ENCODE measurements at regions not wholly inside any gene's neighbourhood (a gene's known extent, or its start where the extent isn't known, plus 50 kb on each side); places are given as distances from the start of the nearest gene placed in this dataset.

DNA sequence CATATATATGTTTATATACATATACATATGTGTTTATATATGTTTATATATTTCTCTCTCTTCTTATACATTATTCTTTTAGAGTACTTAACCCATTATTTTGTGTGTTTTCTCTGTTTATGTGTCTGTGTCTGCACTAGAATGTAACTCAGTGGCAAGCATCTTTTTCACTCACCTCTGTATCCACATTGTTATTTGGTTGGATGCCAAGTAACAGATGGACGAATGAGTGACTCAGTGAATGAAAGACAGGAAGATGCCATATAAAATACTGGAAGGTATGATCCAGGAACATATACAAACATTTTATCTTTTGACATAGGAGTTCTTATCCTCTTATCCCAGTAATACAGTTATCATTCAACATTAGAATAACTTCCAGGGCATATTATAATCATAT is 684.8 kb downstream of the RNF144A start:
- Histone ChIP-seq H3K27me3 (no peaks in the 10 kb centered on the region), H3K4me3 (ENCODE audit: low read depth in 1 of 2, low read length in 1 of 2) (no peak overlapping the region), H3K36me3 (no peaks in the 10 kb centered on the region), H3K4me1 (ENCODE audit: control insufficient read depth in 1 of 2, insufficient read depth in 1 of 2, low read depth in 1 of 2, low read length in 1 of 2) (no peaks in the 10 kb centered on the region), H3K9me3 (no peaks in the 10 kb centered on the region), H3K27ac (no peak overlapping the region)
- TF ChIP-seq, protein P1, sequence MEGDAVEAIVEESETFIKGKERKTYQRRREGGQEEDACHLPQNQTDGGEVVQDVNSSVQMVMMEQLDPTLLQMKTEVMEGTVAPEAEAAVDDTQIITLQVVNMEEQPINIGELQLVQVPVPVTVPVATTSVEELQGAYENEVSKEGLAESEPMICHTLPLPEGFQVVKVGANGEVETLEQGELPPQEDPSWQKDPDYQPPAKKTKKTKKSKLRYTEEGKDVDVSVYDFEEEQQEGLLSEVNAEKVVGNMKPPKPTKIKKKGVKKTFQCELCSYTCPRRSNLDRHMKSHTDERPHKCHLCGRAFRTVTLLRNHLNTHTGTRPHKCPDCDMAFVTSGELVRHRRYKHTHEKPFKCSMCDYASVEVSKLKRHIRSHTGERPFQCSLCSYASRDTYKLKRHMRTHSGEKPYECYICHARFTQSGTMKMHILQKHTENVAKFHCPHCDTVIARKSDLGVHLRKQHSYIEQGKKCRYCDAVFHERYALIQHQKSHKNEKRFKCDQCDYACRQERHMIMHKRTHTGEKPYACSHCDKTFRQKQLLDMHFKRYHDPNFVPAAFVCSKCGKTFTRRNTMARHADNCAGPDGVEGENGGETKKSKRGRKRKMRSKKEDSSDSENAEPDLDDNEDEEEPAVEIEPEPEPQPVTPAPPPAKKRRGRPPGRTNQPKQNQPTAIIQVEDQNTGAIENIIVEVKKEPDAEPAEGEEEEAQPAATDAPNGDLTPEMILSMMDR (IDR thresholded peaks at IDR 0.05), result no peak

DNA sequence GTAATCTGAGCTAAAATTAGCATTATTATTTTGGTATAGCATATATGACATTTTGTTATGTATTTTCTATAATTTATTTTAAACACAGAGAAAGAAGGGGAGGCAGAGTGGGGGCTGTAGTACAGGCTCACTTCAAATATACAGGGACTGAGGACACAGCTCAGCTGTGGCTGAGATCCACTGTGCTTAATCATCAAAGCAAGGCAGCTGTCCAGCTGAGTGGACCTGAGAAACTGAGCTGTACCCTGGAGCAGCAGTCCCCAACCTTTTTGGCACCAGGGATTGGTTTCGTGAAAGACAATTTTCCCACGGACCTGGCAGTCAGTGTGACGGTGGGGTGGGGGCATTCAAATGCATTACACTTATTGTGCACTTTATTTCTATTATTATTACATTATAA is 687.2 kb downstream of the RNF144A start:
- H3K27me3 ChIP-seq, result no peaks in the 10 kb centered on the region
- H3K27ac ChIP-seq, result no peak overlapping the region
- H3K9me3 ChIP-seq, result no peaks in the 10 kb centered on the region
- H3K4me1 ChIP-seq (ENCODE audit: control insufficient read depth in 1 of 2, insufficient read depth in 1 of 2, low read depth in 1 of 2, low read length in 1 of 2), result no peaks in the 10 kb centered on the region
- no peak overlapping the region for H3K4me3 ChIP-seq (ENCODE audit: low read depth in 1 of 2, low read length in 1 of 2)
- TF ChIP-seq, protein P1 (IDR thresholded peaks at IDR 0.05), result no peak
- no peaks in the 10 kb centered on the region for H3K36me3 ChIP-seq

DNA sequence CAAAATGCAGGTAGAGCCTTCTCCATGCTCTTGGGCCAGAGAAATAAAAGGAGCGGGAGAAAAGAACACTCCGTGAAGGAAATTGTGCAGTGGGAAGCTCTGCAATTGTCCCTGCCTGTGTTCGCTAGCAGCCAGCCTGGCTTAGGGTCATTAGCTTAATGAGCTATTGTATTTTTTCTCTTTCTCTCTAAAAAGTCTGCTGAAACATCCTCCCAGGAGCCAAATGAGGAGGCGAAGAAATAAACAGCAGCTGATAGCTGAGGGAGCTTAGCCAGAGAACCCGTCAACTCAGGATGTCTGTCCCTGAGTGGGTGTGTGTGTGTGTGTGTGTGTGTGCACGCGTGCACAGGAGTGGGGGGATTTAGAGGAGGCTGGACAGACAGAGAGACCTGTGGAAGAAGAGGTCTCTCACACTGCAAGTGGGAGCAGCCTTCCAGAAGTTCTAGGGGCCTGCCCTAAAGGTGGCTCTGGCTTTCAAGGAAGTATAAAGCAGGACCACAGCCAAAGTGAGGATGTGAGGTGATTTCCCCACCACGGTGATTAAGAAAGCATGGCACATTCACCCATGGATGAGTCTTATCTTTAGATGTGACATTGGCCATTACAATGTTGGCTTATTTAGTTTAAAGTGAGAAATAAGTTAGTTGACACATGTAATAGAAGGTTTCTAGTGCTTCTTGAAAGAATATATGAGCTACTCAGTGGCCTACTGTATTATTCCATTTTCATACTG is 690.4 kb downstream of the RNF144A start:
- Histone ChIP-seq H3K4me1 (ENCODE audit: control insufficient read depth in 1 of 2, insufficient read depth in 1 of 2, low read depth in 1 of 2, low read length in 1 of 2) (no peaks in the 10 kb centered on the region), H3K9me3 (no peaks in the 10 kb centered on the region), H3K27ac (no peak overlapping the region), H3K4me3 (ENCODE audit: low read depth in 1 of 2, low read length in 1 of 2) (no peak overlapping the region), H3K36me3 (no peaks in the 10 kb centered on the region), H3K27me3 (no peaks in the 10 kb centered on the region)
- TF ChIP-seq, protein P1 (IDR thresholded peaks at IDR 0.05), result no peak

DNA sequence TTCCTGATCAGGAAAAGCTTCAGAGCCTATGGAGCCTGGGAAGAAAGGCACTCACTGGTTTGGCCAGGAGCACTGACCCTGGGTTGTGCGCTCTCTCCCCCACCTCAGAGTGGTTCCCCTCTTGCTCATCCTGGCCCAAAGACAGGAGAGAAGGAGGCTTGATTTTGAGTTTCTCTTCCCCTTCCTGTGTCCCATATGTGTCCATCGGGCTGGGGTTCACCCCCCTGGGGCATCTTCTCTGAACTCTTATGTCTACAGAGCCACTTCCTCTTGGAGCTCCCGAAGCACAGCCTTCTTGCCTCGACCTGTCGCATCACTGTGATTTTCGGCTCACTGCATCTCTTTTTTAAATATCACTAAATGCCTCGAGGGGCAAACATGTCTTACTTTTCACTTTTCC is 692.3 kb downstream of the RNF144A start:
- Histone ChIP-seq H3K9me3 (no peaks in the 10 kb centered on the region), H3K4me1 (ENCODE audit: control insufficient read depth in 1 of 2, insufficient read depth in 1 of 2, low read depth in 1 of 2, low read length in 1 of 2) (no peaks in the 10 kb centered on the region), H3K27me3 (no peaks in the 10 kb centered on the region), H3K27ac (no peak overlapping the region), H3K4me3 (ENCODE audit: low read depth in 1 of 2, low read length in 1 of 2) (no peak overlapping the region), H3K36me3 (no peaks in the 10 kb centered on the region)
- TF ChIP-seq, protein P1 (IDR thresholded peaks at IDR 0.05), result no peak

DNA sequence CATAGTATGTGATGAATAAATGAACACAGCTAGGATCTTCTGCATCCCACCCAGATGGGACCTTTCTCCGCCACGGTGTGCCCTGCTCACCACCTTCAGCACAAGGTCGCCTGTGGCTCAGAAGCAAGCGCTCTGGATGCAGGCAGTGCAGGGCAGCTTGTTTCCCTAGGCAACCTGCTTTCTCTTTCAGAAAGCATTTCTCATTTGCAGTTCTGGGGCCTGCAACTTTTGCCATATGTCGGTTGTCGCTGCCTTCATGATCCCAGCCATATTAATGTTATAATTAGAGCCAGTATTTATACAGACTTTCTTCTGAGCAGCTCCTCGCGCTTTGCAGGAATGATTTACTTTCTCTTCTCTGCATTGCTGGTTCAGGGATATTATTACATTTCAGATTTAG is 692.8 kb downstream of the RNF144A start:
- no peak overlapping the region for H3K27ac ChIP-seq
- H3K27me3 ChIP-seq, result no peaks in the 10 kb centered on the region
- no peak overlapping the region for H3K4me3 ChIP-seq (ENCODE audit: low read depth in 1 of 2, low read length in 1 of 2)
- no peaks in the 10 kb centered on the region for H3K4me1 ChIP-seq (ENCODE audit: control insufficient read depth in 1 of 2, insufficient read depth in 1 of 2, low read depth in 1 of 2, low read length in 1 of 2)
- H3K9me3 ChIP-seq, result no peaks in the 10 kb centered on the region
- no peaks in the 10 kb centered on the region for H3K36me3 ChIP-seq
- TF ChIP-seq, protein P1 (IDR thresholded peaks at IDR 0.05), result no peak
